Heart left ventricle (tissue), 13 donors: ENCODE measurements at regions not wholly inside any gene's neighbourhood (a gene's known extent, or its start where the extent isn't known, plus 50 kb on each side); places are given as distances from the start of the nearest gene placed in this dataset.

ENCODE experiments used
- CTCF ChIP-seq, 12 donors: fragments of 200-600 bp; sonication (generic) in 4 of 12; IDR thresholded peaks; one replicate each; pipeline versions ENCODE4 v1.5.0 to v1.8.0; 2018 to 2022; ENCODE audit warnings: antibody characterized with exemption in 12 of 12, mild to moderate bottlenecking in 5 of 12
- POLR2A ChIP-seq, 2 donors: fragments of 450-650 bp; IDR thresholded peaks; one replicate each; pipeline ENCODE4 v1.6.1; 2017; ENCODE audit warnings: antibody characterized with exemption in 2 of 2, mild to moderate bottlenecking in 2 of 2, moderate library complexity in 2 of 2
- donor health status: ischemic (EF 13 %, LVEDD 7.1; RV severe dilation, severe dysfunction).
- donor health status: DM: no; HTN: yes; CAD: no.
- donor health status: DM: no; HTN: no; CAD: no.
- donor health status: ischemic (EF 25% LVEDD 6.9; RV normal size, moderate dysfunction).
- donor health status: ischemic (EF 25% LVEDD 5.7; RV mildly dilated, moderate dysfunction).
- donor health status: ischemic (EF 35%, LVEDD 5.7; RV mildly dilated, moderate dysfunction).
- donor health status: nonischemic (EF 11% LVEDD 7.7; RV severe dilation, severe dysfunction).
- donor health status: DM: yes; HTN: yes; CAD: no.
- donor health status: PGD.
- donor health status: ischemic (EF 29% LVEDD 5.4; RV normal size, mild dysfunction).
- donor health status: nonischemic (EF 23%, LVEDD 6.1; RV moderate dilation, normal function).

- TF ChIP-seq POLR2A (IDR thresholded peaks at IDR 0.05), result no peak
- TF ChIP-seq CTCF (IDR thresholded peaks at IDR 0.05), result no peak
Measured at GRCh38 chr3:23099021-23099420, 104.1 kb upstream of the UBE2E2 start.
